ENCODE measurements at regions not wholly inside any gene's neighbourhood (a gene's known extent, or its start where the extent isn't known, plus 50 kb on each side); places are given as distances from the start of the nearest gene placed in this dataset.

GRCh38 chr16:80403894-80404293 is 136.9 kb upstream of the DYNLRB2 start:
- no peak for DNase-seq

GRCh38 chr16:80390871-80391489 is 149.8 kb upstream of the DYNLRB2 start:
- ATAC-seq (no peak), DNase-seq (no peak)
- 44 to 50% (median 44%) methylated on average over 5 of the region's 5 CpGs for WGBS, 3 donors
- intact Hi-C loops (cut with DNase I), result no loop called here
- Histone ChIP-seq H3K4me3 (no peak overlapping the region), H3K27me3 (ENCODE audit: insufficient read depth in 3 of 3, low read length in 2 of 3) (peaks cover 0 to 7% (median 0%) of the 10 kb centered on the region in 3 donors), H3K4me1 (no peaks in the 10 kb centered on the region), H3K9me3 (no peaks in the 10 kb centered on the region), H3K36me3 (ENCODE audit: insufficient read depth in 1 of 2, low read depth in 1 of 2) (no peaks in the 10 kb centered on the region), H3K27ac (no peak overlapping the region)
- TF ChIP-seq CTCF (IDR thresholded peaks at IDR 0.05), result no peak

More at GRCh38 chr16:80403894-80404293, 136.9 kb upstream of the DYNLRB2 start:
- H3K27ac ChIP-seq, result no peak overlapping the region
- H3K36me3 ChIP-seq (ENCODE audit: insufficient read depth in 1 of 2, low read depth in 1 of 2), result no peaks in the 10 kb centered on the region
- no peak for TF ChIP-seq CTCF (IDR thresholded peaks at IDR 0.05)
- H3K4me3 ChIP-seq, result no peak overlapping the region
- no peaks in the 10 kb centered on the region for H3K9me3 ChIP-seq
- no peaks in the 10 kb centered on the region for H3K4me1 ChIP-seq
- intact Hi-C loops (cut with DNase I), result no loop called here
- H3K27me3 ChIP-seq (ENCODE audit: insufficient read depth in 3 of 3, low read length in 2 of 3), result peaks cover 0 to 3% (median 0%) of the 10 kb centered on the region in 3 donors
- no peak for ATAC-seq
- 49 to 58% (median 52%) methylated on average over 3 of the region's 3 CpGs for WGBS, 3 donors

GRCh38 chr16:80390046-80390445 is 150.7 kb upstream of the DYNLRB2 start:
- peaks cover 0 to 12% (median 0%) of the 10 kb centered on the region in 3 donors for H3K27me3 ChIP-seq (ENCODE audit: insufficient read depth in 3 of 3, low read length in 2 of 3)
- H3K27ac ChIP-seq, result no peak overlapping the region
- 84 to 85% (median 85%) methylated on average over 4 of the region's 4 CpGs for WGBS, 3 donors
- DNase-seq (no peak), ATAC-seq (no peak)
- no peaks in the 10 kb centered on the region for H3K9me3 ChIP-seq
- no peaks in the 10 kb centered on the region for H3K4me1 ChIP-seq
- no peak overlapping the region for H3K4me3 ChIP-seq
- TF ChIP-seq CTCF (IDR thresholded peaks at IDR 0.05), result no peak
- intact Hi-C loops (cut with DNase I), result no loop called here
- no peaks in the 10 kb centered on the region for H3K36me3 ChIP-seq (ENCODE audit: insufficient read depth in 1 of 2, low read depth in 1 of 2)

- DNase-seq, result no peak
- Histone ChIP-seq H3K4me3 (no peak overlapping the region), H3K9me3 (no peaks in the 10 kb centered on the region), H3K27ac (no peak overlapping the region), H3K4me1 (no peaks in the 10 kb centered on the region), H3K27me3 (ENCODE audit: insufficient read depth in 3 of 3, low read length in 2 of 3) (peaks cover 0 to 12% (median 0%) of the 10 kb centered on the region in 3 donors), H3K36me3 (ENCODE audit: insufficient read depth in 1 of 2, low read depth in 1 of 2) (no peaks in the 10 kb centered on the region)
- 67 to 75% (median 69%) methylated on average over 9 of the region's 9 CpGs for WGBS, 3 donors
- TF ChIP-seq CTCF (IDR thresholded peaks at IDR 0.05), result no peak
- intact Hi-C loops (cut with DNase I), result no loop called here
- no peak for ATAC-seq
Observed at GRCh38 chr16:80389338-80389737, 151.5 kb upstream of the DYNLRB2 start.
